Hepatocyte (in vitro differentiated cells): ENCODE measurements at regions not wholly inside any gene's neighbourhood (a gene's known extent, or its start where the extent isn't known, plus 50 kb on each side); places are given as distances from the start of the nearest gene placed in this dataset.

Experiments
- CTCF ChIP-seq: fragments of 200-600 bp; sonication (generic); IDR thresholded peaks from 2 replicates; pipeline ENCODE4 v1.5.1; 2016; ENCODE audit warnings: antibody characterized with exemption, mild to moderate bottlenecking; ENCODE audit not compliant: poor library complexity
- EZH2 ChIP-seq: fragments of 200-600 bp; sonication (generic); IDR thresholded peaks from 2 replicates; pipeline ENCODE4 v1.6.1; 2016; ENCODE audit warnings: antibody characterized with exemption, mild to moderate bottlenecking, borderline replicate concordance

DNA sequence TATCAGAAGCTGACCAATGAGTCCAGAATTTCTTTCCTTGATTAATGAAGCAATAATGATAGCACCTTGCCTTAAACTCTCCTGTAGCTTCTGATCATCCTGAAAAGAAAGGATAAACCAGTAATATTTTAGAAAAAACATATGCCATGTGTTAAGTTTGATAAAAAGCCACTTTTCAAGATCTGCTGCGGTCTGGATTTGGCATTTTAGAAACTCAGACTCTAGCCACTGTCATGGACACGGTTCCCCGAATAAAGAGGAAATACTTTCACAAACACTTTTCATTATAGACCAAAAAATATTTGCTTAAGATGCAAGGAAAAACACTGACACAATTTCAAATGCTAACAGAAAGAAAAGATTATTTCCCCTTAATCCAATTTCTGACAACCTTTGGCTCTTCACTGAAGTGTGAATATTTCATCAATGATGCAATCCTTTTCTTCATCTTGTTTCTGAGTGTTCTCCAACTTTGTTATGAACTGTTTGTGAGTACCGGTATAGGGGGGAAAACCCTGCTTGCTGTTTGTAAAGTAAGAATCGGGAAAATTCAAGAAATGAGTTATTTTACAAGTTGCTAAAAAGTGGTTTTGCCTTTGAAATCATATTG is 329.5 kb downstream of the CRPPA start:
- TF ChIP-seq CTCF, result no peak
- TF ChIP-seq EZH2, result no peak
